GM23248 (cell line): ENCODE measurements at regions not wholly inside any gene's neighbourhood (a gene's known extent, or its start where the extent isn't known, plus 50 kb on each side); places are given as distances from the start of the nearest gene placed in this dataset.
A peak's percentile ranks its signal among the peaks of the same experiment; 100 is the strongest.

Source experiments
- DNase-seq: peaks from one replicate; pipeline ENCODE4 v3.0.0-alpha.2; 2015
- H2AFZ ChIP-seq: fragments of 200-600 bp; sonication (generic); 2 replicates; pipeline ENCODE4 v1.6.1; 2016; ENCODE audit warnings: antibody characterized with exemption
- H3F3A ChIP-seq: fragments of 200-600 bp; sonication (generic); 2 replicates; pipeline ENCODE4 v1.6.1; 2016; ENCODE audit warnings: mild to moderate bottlenecking, antibody characterized with exemption, mixed run types; ENCODE audit not compliant: insufficient read depth
- H3K27ac ChIP-seq: fragments of 200-600 bp; sonication (generic); 2 replicates; pipeline ENCODE4 v1.5.1; 2016; ENCODE audit warnings: mild to moderate bottlenecking
- H3K27me3 ChIP-seq: fragments of 200-600 bp; sonication (generic); replicated peaks from 2 replicates; pipeline ENCODE4 v1.6.1; 2016; ENCODE audit warnings: mild to moderate bottlenecking; ENCODE audit not compliant: insufficient read depth
- H3K36me3 ChIP-seq: fragments of 200-600 bp; sonication (generic); 2 replicates; pipeline ENCODE4 v1.6.1; 2016; ENCODE audit warnings: low read depth, mild to moderate bottlenecking
- H3K4me1 ChIP-seq: fragments of 200-600 bp; sonication (generic); 2 replicates; pipeline ENCODE4 v1.6.1; 2016; ENCODE audit warnings: mild to moderate bottlenecking; ENCODE audit not compliant: insufficient read depth
- H3K4me2 ChIP-seq: fragments of 200-600 bp; sonication (generic); one replicate; pipeline ENCODE4 v1.6.1; 2016; ENCODE audit warnings: mild to moderate bottlenecking; ENCODE audit not compliant: unreplicated experiment
- H3K4me3 ChIP-seq: fragments of 200-600 bp; sonication (generic); 2 replicates; pipeline ENCODE4 v1.5.1; 2016; ENCODE audit warnings: mild to moderate bottlenecking
- H3K79me2 ChIP-seq: fragments of 200-600 bp; sonication (generic); 2 replicates; pipeline ENCODE4 v1.6.1; 2016; ENCODE audit warnings: mild to moderate bottlenecking; ENCODE audit not compliant: insufficient read depth
- H3K9ac ChIP-seq: fragments of 200-600 bp; sonication (generic); 2 replicates; pipeline ENCODE4 v1.6.1; 2016; ENCODE audit warnings: mild to moderate bottlenecking
- H3K9me2 ChIP-seq: fragments of 200-600 bp; sonication (generic); 2 replicates; pipeline ENCODE4 v1.6.1; 2016; ENCODE audit warnings: mixed run types, mild to moderate bottlenecking, moderate library complexity; ENCODE audit not compliant: insufficient read depth
- H3K9me3 ChIP-seq: fragments of 200-600 bp; sonication (generic); one replicate; pipeline ENCODE4 v1.6.1; 2017; ENCODE audit warnings: low read depth
- H4K20me1 ChIP-seq: fragments of 200-600 bp; sonication (generic); 2 replicates; pipeline ENCODE4 v1.6.0; 2016; ENCODE audit not compliant: insufficient read depth
- EZH2 ChIP-seq: fragments of 200-600 bp; sonication (generic); IDR thresholded peaks from 2 replicates; pipeline ENCODE4 v1.6.1; 2018; ENCODE audit warnings: antibody characterized with exemption, mild to moderate bottlenecking; ENCODE audit not compliant: insufficient read depth, poor library complexity, severe bottlenecking
- EZH2phosphoT487 ChIP-seq: fragments of 200-600 bp; sonication (generic); IDR thresholded peaks from 2 replicates; pipeline ENCODE4 v1.6.1; 2018; ENCODE audit warnings: antibody characterized with exemption, moderate library complexity, mild to moderate bottlenecking, low read depth; ENCODE audit not compliant: insufficient read depth
- whole genome bisulfite sequencing, 2 experiments: methylation state at CpG; one replicate each; pipeline ENCODE4 v1.1.6; 2015 to 2017; ENCODE audit warnings: low lambda C conversion rate in 2 of 2, low coverage in 1 of 2; ENCODE audit errors: missing lambda C conversion rate in 2 of 2; 5-methylcytosine and 5-hydroxymethylcytosine counted together
- in situ Hi-C: fragments of 300-500 bp; cut with MboI; formaldehyde crosslinking; loops from 2 replicates; pipeline ENCODE4 v1.15.0; 2020

DNA sequence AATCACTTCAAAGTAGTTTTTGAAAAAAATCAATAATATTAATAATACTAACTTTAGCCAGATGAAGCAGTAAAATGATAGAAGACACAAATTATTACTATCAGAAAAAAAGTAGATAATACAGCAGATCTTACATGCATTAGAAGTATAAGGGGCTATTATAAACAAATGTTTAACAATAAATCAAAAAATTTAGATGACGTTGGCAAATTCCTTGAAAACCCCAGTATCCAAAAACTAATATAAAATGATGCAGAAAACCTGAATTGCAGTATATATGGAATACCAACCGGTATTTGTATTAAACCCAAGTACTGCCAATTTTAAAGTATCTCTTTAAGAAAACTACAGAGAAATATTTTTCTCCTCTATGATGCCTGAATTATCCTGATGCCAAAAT, 573.3 kb upstream of the CTNND2 start:
- 20 to 22% methylated on average over 2 of the region's 2 CpGs for WGBS, 2 experiments
- Histone ChIP-seq H3K4me3 (no peak overlapping the region), H3K27me3 (no peaks in the 10 kb centered on the region), H4K20me1 (no peaks in the 10 kb centered on the region), H3K9me2 (no peaks in the 10 kb centered on the region), H3K79me2 (no peaks in the 10 kb centered on the region), H3K9me3 (no peaks in the 10 kb centered on the region), H3K27ac (no peak overlapping the region), H3K4me2 (no peak overlapping the region), H3K36me3 (no peaks in the 10 kb centered on the region), H3K4me1 (no peaks in the 10 kb centered on the region), H3F3A (no peaks in the 10 kb centered on the region), H2AFZ (no peak overlapping the region), H3K9ac (no peak overlapping the region)
- in situ Hi-C loops = no loop called here
- TF ChIP-seq EZH2 = no peak
- no peak for TF ChIP-seq EZH2phosphoT487
- DNase-seq = no peak

DNA sequence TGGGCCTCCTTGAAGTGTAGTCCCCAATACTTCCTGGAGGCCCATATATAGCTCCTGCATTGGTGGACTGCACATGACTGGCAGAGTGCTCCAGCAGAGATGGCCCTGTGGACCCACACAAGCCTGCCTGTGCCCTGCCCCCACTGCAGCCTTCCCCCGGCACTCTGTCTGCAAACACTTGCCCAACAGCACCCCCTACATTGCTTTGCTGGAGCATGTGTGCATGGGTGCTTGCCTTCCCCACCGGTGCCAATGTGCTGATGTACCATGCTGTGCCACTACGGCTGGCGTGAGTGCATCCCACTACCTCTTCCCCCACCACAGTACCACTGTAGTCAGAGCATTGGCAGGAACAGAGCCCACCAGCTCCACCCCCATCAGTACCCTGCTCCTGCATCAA, 563.6 kb upstream of the CTNND2 start:
- Histone ChIP-seq H3K9me2 (no peaks in the 10 kb centered on the region), H3K27ac (no peak overlapping the region), H3K36me3 (no peaks in the 10 kb centered on the region), H3K27me3 (no peaks in the 10 kb centered on the region), H3K4me3 (no peak overlapping the region), H3K9ac (no peak overlapping the region), H3K4me1 (no peaks in the 10 kb centered on the region), H2AFZ (no peak overlapping the region), H3K79me2 (no peaks in the 10 kb centered on the region), H3K4me2 (no peak overlapping the region), H4K20me1 (no peaks in the 10 kb centered on the region), H3F3A (no peaks in the 10 kb centered on the region), H3K9me3 (no peaks in the 10 kb centered on the region)
- no peak for DNase-seq
- WGBS, 2 experiments = 49 to 55% methylated on average over 4 of the region's 4 CpGs
- no peak for TF ChIP-seq EZH2
- TF ChIP-seq EZH2phosphoT487 = no peak
- in situ Hi-C loops = no loop called here

DNA sequence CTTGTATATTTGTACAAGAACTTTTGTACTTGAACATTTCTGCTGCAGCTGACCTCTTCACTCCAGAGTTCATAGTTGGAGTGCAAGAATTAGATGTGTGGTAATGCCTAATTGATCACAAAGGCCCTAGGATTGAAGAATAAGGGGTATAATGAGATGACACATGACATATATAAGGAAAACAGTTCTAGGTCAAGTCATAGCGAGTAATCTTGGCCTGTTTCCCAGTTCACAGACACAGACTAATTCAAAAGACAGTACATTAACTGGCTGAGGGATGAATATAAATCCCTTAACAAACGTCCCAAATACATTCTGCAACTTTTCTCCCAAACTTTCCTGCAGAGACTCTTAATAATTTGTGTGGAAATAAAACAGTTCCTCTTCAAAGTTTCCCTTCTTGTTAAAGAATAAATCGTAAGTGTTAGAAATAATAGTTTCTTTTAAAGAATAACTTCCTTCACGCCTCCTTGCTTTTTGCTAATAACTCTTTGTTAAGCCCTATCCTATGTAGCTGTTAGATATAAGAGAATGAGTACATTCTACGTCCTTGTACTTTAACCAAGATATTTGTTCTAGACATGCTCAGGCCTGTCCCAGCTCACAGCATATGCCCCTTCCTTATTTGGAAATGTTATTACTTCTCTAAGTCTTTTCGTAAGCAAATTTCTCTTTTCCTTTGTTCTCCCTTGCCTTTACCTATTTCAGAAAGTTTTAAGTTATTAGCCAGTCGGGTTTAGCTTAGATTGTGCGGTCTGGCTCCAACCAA, 556.4 kb upstream of the CTNND2 start:
- Histone ChIP-seq H2AFZ (no peak overlapping the region), H3K9ac (no peak overlapping the region), H3K9me2 (no peaks in the 10 kb centered on the region), H3K4me2 (no peak overlapping the region), H3K79me2 (no peaks in the 10 kb centered on the region), H3F3A (no peaks in the 10 kb centered on the region), H3K4me1 (no peaks in the 10 kb centered on the region), H3K4me3 (no peak overlapping the region), H3K36me3 (no peaks in the 10 kb centered on the region), H4K20me1 (no peaks in the 10 kb centered on the region), H3K9me3 (no peaks in the 10 kb centered on the region), H3K27me3 (no peaks in the 10 kb centered on the region), H3K27ac (no peak overlapping the region)
- peak; percentile 0 for DNase-seq
- TF ChIP-seq EZH2phosphoT487 (no peak), EZH2 (no peak)
- 12 to 13% methylated on average over 8 of the region's 8 CpGs for WGBS, 2 experiments
- in situ Hi-C loops = no loop called here

DNA sequence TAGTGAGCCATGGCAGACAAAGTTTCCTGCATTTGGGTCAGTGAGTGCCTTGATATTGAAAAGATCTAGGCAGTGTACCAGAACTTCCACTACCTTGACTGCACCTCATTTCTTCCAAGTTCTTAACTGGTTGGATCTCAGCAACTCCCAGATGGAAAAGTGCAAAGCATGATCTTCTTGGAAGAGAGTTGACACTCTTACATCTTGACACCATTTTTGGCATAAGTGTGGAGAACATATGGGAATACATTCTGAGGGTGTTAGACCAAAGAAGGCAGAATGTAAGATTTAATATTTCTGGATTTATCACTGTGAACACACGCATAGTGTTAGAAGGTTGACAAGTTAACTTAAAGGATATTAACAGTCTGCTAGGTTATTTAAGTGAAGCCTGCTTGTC, 555.1 kb upstream of the CTNND2 start:
- Histone ChIP-seq H3K4me1 (no peaks in the 10 kb centered on the region), H3K9ac (no peak overlapping the region), H3K27me3 (no peaks in the 10 kb centered on the region), H3K79me2 (no peaks in the 10 kb centered on the region), H2AFZ (no peak overlapping the region), H3K9me3 (no peaks in the 10 kb centered on the region), H3K4me3 (no peak overlapping the region), H3F3A (no peaks in the 10 kb centered on the region), H3K9me2 (no peaks in the 10 kb centered on the region), H3K27ac (no peak overlapping the region), H3K36me3 (no peaks in the 10 kb centered on the region), H3K4me2 (no peak overlapping the region), H4K20me1 (no peaks in the 10 kb centered on the region)
- no peak for TF ChIP-seq EZH2
- TF ChIP-seq EZH2phosphoT487 = no peak
- WGBS, 2 experiments = 41 to 42% methylated on average over 1 of the region's 1 CpG
- DNase-seq = no peak
- in situ Hi-C loops = no loop called here

DNA sequence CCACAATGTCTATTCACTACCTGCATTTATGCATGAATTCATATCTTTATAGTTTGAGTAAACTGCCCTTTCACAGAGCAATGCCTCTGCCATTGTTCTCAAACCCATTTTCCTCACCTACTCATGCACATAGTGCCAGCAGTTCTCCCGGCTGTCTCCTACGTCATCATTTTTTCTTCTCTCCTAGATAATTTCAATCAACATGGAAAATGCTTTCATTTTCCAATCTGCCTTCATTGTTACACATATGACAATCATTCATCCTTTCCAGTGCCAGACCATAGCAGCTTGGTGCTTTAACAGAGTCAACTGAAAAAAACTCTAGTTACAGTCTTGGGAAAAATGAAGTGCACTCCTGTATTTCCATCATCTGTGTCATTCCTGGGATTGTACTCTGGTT, 514.8 kb upstream of the CTNND2 start:
- Histone ChIP-seq H3K9me2 (no peaks in the 10 kb centered on the region), H3K27me3 (no peaks in the 10 kb centered on the region), H3F3A (no peaks in the 10 kb centered on the region), H3K79me2 (no peaks in the 10 kb centered on the region), H3K9me3 (no peaks in the 10 kb centered on the region), H3K4me2 (no peak overlapping the region), H3K9ac (no peak overlapping the region), H3K4me1 (no peaks in the 10 kb centered on the region), H3K4me3 (no peak overlapping the region), H4K20me1 (no peaks in the 10 kb centered on the region), H3K27ac (no peak overlapping the region), H2AFZ (no peak overlapping the region), H3K36me3 (no peaks in the 10 kb centered on the region)
- no peak for DNase-seq
- TF ChIP-seq EZH2 = no peak
- no peak for TF ChIP-seq EZH2phosphoT487
- in situ Hi-C loops = no loop called here
- 33 to 44% methylated on average over 2 of the region's 2 CpGs for WGBS, 2 experiments
